Neuron (in vitro differentiated cells): ENCODE measurements at regions not wholly inside any gene's neighbourhood (a gene's known extent, or its start where the extent isn't known, plus 50 kb on each side); places are given as distances from the start of the nearest gene placed in this dataset.

ENCODE experiments used
- H2AFZ ChIP-seq: one replicate; pipeline ENCODE4 v1.6.1; 2013; ENCODE audit warnings: low read depth, mild to moderate bottlenecking, inconsistent platforms, low read length, moderate library complexity
- H3K27me3 ChIP-seq: one replicate; pipeline ENCODE4 v1.6.1; 2013; ENCODE audit warnings: low read length; ENCODE audit not compliant: insufficient read depth
- H3K36me3 ChIP-seq: one replicate; pipeline ENCODE4 v1.6.1; 2013; ENCODE audit warnings: low read length; ENCODE audit not compliant: insufficient read depth
- H3K4me1 ChIP-seq: one replicate; pipeline ENCODE4 v1.6.1; 2013; ENCODE audit warnings: low read length; ENCODE audit not compliant: insufficient read depth
- H3K4me3 ChIP-seq: 2 replicates; pipeline ENCODE4 v1.5.1; 2013; ENCODE audit warnings: mild to moderate bottlenecking, low read length, moderate library complexity
- H3K9me3 ChIP-seq: one replicate; pipeline ENCODE4 v1.6.1; 2013; ENCODE audit warnings: low read length

- no peaks in the 10 kb centered on the region for H3K4me1 ChIP-seq
- H3K36me3 ChIP-seq, result no peaks in the 10 kb centered on the region
Measured at GRCh38 chr2:67883316-67884087, 179.3 kb downstream of the C1D start.

GRCh38 chr2:67888351-67889005 lies 174.3 kb downstream of the C1D start:
- no peak overlapping the region for H2AFZ ChIP-seq
- no peaks in the 10 kb centered on the region for H3K36me3 ChIP-seq
- no peaks in the 10 kb centered on the region for H3K9me3 ChIP-seq
- H3K4me3 ChIP-seq, result no peak overlapping the region
- no peaks in the 10 kb centered on the region for H3K4me1 ChIP-seq
- no peaks in the 10 kb centered on the region for H3K27me3 ChIP-seq

More at GRCh38 chr2:67883316-67884087, 179.3 kb downstream of the C1D start:
- no peak overlapping the region for H3K4me3 ChIP-seq
- H2AFZ ChIP-seq, result no peak overlapping the region
- H3K27me3 ChIP-seq, result no peaks in the 10 kb centered on the region
- H3K9me3 ChIP-seq, result no peaks in the 10 kb centered on the region

- Histone ChIP-seq H3K36me3 (no peaks in the 10 kb centered on the region), H3K9me3 (no peaks in the 10 kb centered on the region), H2AFZ (no peak overlapping the region), H3K4me1 (no peaks in the 10 kb centered on the region), H3K4me3 (no peak overlapping the region), H3K27me3 (no peaks in the 10 kb centered on the region)
Measured at GRCh38 chr2:67889056-67889455, 173.7 kb downstream of the C1D start.

- Histone ChIP-seq H3K27me3 (no peaks in the 10 kb centered on the region), H3K4me3 (no peak overlapping the region), H3K36me3 (no peaks in the 10 kb centered on the region), H3K9me3 (no peaks in the 10 kb centered on the region), H2AFZ (no peak overlapping the region), H3K4me1 (no peaks in the 10 kb centered on the region)
Measured at GRCh38 chr2:67891642-67892041, 171.2 kb downstream of the C1D start.

GRCh38 chr2:67892339-67892846 lies 170.4 kb downstream of the C1D start:
- Histone ChIP-seq H3K4me3 (no peak overlapping the region), H2AFZ (no peak overlapping the region), H3K4me1 (no peaks in the 10 kb centered on the region), H3K9me3 (no peaks in the 10 kb centered on the region), H3K27me3 (no peaks in the 10 kb centered on the region), H3K36me3 (no peaks in the 10 kb centered on the region)

- Histone ChIP-seq H3K4me1 (no peaks in the 10 kb centered on the region), H3K36me3 (no peaks in the 10 kb centered on the region), H3K4me3 (no peak overlapping the region), H3K9me3 (no peaks in the 10 kb centered on the region), H2AFZ (no peak overlapping the region), H3K27me3 (no peaks in the 10 kb centered on the region)
Measured at GRCh38 chr2:67895227-67895941, 167.4 kb downstream of the C1D start.

- Histone ChIP-seq H3K9me3 (no peaks in the 10 kb centered on the region), H2AFZ (no peak overlapping the region), H3K4me1 (no peaks in the 10 kb centered on the region), H3K36me3 (no peaks in the 10 kb centered on the region), H3K27me3 (no peaks in the 10 kb centered on the region), H3K4me3 (no peak overlapping the region)
Measured at GRCh38 chr2:67896076-67896475, 166.7 kb downstream of the C1D start.

GRCh38 chr2:67896476-67896875 lies 166.3 kb downstream of the C1D start:
- Histone ChIP-seq H2AFZ (no peak overlapping the region), H3K36me3 (no peaks in the 10 kb centered on the region), H3K4me1 (no peaks in the 10 kb centered on the region), H3K4me3 (no peak overlapping the region), H3K27me3 (no peaks in the 10 kb centered on the region), H3K9me3 (no peaks in the 10 kb centered on the region)

GRCh38 chr2:67898595-67898994 lies 164.2 kb downstream of the C1D start:
- no peaks in the 10 kb centered on the region for H3K27me3 ChIP-seq
- no peak overlapping the region for H3K4me3 ChIP-seq
- no peaks in the 10 kb centered on the region for H3K9me3 ChIP-seq
- H2AFZ ChIP-seq, result no peak overlapping the region
- no peaks in the 10 kb centered on the region for H3K4me1 ChIP-seq
- no peaks in the 10 kb centered on the region for H3K36me3 ChIP-seq

GRCh38 chr2:67899187-67899586 lies 163.6 kb downstream of the C1D start:
- Histone ChIP-seq H2AFZ (no peak overlapping the region), H3K9me3 (no peaks in the 10 kb centered on the region), H3K4me1 (no peaks in the 10 kb centered on the region), H3K27me3 (no peaks in the 10 kb centered on the region), H3K36me3 (no peaks in the 10 kb centered on the region), H3K4me3 (no peak overlapping the region)

- H2AFZ ChIP-seq, result no peak overlapping the region
- H3K27me3 ChIP-seq, result no peaks in the 10 kb centered on the region
- no peaks in the 10 kb centered on the region for H3K36me3 ChIP-seq
- H3K4me3 ChIP-seq, result no peak overlapping the region
- no peaks in the 10 kb centered on the region for H3K9me3 ChIP-seq
- H3K4me1 ChIP-seq, result no peaks in the 10 kb centered on the region
Measured at GRCh38 chr2:67900826-67901225, 162.0 kb downstream of the C1D start.

GRCh38 chr2:67904566-67904965 lies 158.2 kb downstream of the C1D start:
- Histone ChIP-seq H3K4me3 (no peak overlapping the region), H3K4me1 (no peaks in the 10 kb centered on the region), H3K36me3 (no peaks in the 10 kb centered on the region), H3K9me3 (no peaks in the 10 kb centered on the region), H3K27me3 (no peaks in the 10 kb centered on the region), H2AFZ (no peak overlapping the region)

GRCh38 chr2:67904966-67905365 lies 157.8 kb downstream of the C1D start:
- Histone ChIP-seq H3K4me3 (no peak overlapping the region), H3K9me3 (no peaks in the 10 kb centered on the region), H3K36me3 (no peaks in the 10 kb centered on the region), H2AFZ (no peak overlapping the region), H3K4me1 (no peaks in the 10 kb centered on the region), H3K27me3 (no peaks in the 10 kb centered on the region)
